Tibial nerve (tissue), 4 donors: ENCODE measurements at regions not wholly inside any gene's neighbourhood (a gene's known extent, or its start where the extent isn't known, plus 50 kb on each side); places are given as distances from the start of the nearest gene placed in this dataset.

Experiments used
- EP300 ChIP-seq, 2 donors: sonication (generic); formaldehyde crosslinking; IDR thresholded peaks; one replicate each; pipeline ENCODE4 v1.6.1; 2017; ENCODE audit warnings: antibody characterized with exemption in 2 of 2, mild to moderate bottlenecking in 1 of 2
- POLR2A ChIP-seq, 2 donors: fragments of 450-650 bp; IDR thresholded peaks; one replicate each; pipeline ENCODE4 v1.6.1; 2017; ENCODE audit warnings: antibody characterized with exemption in 2 of 2, mild to moderate bottlenecking in 2 of 2, moderate library complexity in 2 of 2
- TF ChIP-seq, protein P1 (sequence below), 5 experiments: fragments of 200-600 bp in 3 of 5; fragments of 450-650 bp in 2 of 5; sonication (generic) in 3 of 5; IDR thresholded peaks; one replicate each; pipeline ENCODE4 v1.5.1; 2016 to 2019; ENCODE audit warnings: antibody characterized with exemption in 5 of 5, mild to moderate bottlenecking in 3 of 5, moderate library complexity in 2 of 5

GRCh38 chr5:158635565-158635964 is 464.2 kb downstream of the EBF1 start:
- TF ChIP-seq, protein P1, sequence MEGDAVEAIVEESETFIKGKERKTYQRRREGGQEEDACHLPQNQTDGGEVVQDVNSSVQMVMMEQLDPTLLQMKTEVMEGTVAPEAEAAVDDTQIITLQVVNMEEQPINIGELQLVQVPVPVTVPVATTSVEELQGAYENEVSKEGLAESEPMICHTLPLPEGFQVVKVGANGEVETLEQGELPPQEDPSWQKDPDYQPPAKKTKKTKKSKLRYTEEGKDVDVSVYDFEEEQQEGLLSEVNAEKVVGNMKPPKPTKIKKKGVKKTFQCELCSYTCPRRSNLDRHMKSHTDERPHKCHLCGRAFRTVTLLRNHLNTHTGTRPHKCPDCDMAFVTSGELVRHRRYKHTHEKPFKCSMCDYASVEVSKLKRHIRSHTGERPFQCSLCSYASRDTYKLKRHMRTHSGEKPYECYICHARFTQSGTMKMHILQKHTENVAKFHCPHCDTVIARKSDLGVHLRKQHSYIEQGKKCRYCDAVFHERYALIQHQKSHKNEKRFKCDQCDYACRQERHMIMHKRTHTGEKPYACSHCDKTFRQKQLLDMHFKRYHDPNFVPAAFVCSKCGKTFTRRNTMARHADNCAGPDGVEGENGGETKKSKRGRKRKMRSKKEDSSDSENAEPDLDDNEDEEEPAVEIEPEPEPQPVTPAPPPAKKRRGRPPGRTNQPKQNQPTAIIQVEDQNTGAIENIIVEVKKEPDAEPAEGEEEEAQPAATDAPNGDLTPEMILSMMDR (IDR thresholded peaks at IDR 0.05), result no peak
- no peak for TF ChIP-seq POLR2A (IDR thresholded peaks at IDR 0.05)
- no peak for TF ChIP-seq EP300 (IDR thresholded peaks at IDR 0.05)
